Left colon (tissue), 2 donors: ENCODE measurements at regions not wholly inside any gene's neighbourhood (a gene's known extent, or its start where the extent isn't known, plus 50 kb on each side); places are given as distances from the start of the nearest gene placed in this dataset.
A peak's percentile ranks its signal among the peaks of the same experiment; 100 is the strongest.

Experiments
- ATAC-seq: fragments of 200-7000 bp; cut with Tn5 transposase; one replicate; pipeline ENCODE4 v1.9.1; 2020; ENCODE audit warnings: mild to moderate bottlenecking, moderate library complexity
- DNase-seq, 2 donors: peaks; one replicate each; pipeline ENCODE4 v3.0.0-alpha.2; 2020
- intact Hi-C, 2 donors: fragments of 100-400 bp; cut with DNase I in 1 of 2; cut with micrococcal nuclease in 1 of 2; formaldehyde crosslinking; loops; one replicate each; pipeline versions ENCODE4 v1.11.2 to v1.14.0; 2022; cut with DNase I, micrococcal nuclease
- donor health status: DM: no; HTN: no; CAD: no.
- donor health status: DM: yes; HTN: yes; CAD: no.

DNA sequence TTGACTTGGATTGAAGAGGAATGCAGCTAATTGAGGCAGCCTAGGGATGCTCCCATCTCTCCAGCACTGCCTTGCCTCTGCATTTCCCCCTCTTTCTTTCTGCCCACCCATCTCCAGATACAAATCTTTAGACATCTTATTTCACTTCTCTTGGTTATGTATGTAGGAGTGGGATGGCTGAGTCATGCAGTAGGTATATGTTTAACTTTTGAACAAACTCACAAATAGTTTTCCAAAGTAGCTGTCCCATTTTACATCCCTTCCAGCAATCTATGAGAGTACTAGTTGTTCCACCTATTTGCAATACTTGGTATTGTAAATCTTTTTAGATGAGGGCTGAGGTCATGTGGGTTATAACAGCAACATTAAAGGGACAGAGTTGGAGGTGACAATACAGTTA lies 329.9 kb downstream of the DYSF start:
- DNase-seq (no peak), ATAC-seq (no peak)
- intact Hi-C loops, result no loop called here

- no peak for DNase-seq
- intact Hi-C loops, result no loop called here
- ATAC-seq, result no peak
These were observed 329.0 kb downstream of the DYSF start for GRCh38 chr2:71782323-71782722.

DNA sequence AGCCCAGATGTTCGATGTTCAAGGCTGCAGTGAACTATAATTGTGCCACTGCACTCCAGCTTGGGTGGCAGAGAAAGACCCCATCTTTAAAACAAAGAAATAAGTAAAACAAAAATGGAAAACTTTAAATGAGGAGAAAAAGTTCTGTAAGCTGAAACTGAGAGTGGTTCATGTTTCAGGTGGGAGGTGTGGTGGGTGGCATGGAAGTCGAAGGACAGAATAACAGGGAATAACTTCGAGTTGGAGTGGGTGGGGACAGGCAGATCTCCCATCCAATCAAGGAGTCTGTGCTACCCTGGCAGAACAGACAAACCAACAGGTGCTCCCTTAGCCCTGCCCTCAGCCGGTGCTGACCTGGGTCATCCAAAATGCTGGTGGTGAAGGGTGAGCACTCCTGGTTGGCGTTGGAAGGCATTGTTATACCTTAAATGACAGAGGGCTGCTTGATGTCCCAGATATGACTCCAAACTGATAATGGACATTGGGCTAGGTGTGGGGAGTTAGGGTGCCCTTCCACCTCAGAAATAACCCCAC lies 328.4 kb downstream of the DYSF start:
- ATAC-seq (no peak), DNase-seq (no peak)
- intact Hi-C loops, result no loop called here

GRCh38 chr2:71780162-71780561 lies 326.8 kb downstream of the DYSF start:
- intact Hi-C loops, result no loop called here
- ATAC-seq (no peak), DNase-seq (no peak)

DNA sequence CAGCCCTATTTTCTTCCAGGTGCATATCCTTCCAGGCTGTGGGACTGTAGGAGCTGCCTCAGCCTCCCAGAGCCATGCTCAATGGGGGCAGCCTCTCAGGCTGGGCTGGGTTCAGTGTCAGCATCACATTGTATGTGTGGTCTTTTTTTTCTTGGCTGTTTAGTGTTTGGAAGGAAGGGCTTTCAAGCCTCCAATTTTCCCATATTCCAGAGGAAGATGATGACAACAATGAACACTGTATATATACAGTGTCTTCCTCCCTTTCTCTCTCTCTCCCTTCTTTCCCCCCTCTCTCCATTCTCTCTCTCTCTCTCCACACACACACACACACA lies 326.4 kb downstream of the DYSF start:
- no peak for DNase-seq
- intact Hi-C loops, result loop anchor here in 1 of 2 donors (10.0 kb wide), 1 partner anchor 165 kb away; no protein-coding TSS in a partner anchor

DNA sequence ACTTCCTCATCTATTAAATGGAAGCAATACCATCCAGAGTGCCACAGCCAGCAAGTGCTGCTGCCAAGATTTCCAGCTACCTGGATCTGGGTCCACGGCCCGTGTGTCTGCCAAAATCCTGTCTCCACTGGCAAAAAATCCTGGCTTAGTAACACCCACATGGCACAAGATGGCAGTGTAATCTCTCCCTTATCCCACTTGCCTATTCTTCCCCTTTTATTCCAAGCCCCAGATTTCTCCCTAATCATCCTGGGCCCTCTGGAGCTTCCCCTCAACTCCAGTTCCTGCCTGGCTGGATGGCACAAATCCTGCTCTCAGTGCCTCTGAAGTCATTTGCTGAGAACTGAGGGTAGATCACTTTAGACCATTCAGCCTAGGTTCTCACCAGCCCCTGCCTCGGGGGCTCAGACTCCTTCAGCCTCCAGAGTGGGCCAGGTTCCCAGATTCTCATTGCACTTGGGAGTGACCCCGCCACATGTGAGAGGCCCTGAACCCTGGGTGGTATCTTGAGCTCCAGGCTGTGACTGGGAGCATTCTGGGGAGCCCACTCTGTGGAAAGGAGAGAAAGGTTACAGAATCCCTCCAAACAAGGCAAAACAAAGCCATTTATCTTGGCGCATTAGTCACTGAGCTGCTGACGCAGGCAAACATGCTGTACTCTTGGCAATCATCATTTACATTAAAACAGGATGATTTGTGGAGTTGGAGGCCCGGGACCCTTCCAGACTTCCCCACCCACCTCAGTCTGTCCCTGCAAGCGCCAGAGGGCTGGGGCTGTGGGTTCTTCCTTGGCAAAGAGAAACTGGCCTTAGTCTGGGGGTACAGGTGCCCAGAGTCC lies 325.8 kb downstream of the DYSF start:
- DNase-seq (no peak), ATAC-seq (no peak)
- intact Hi-C loops, result loop anchor here in 1 of 2 donors (10.0 kb wide), 1 partner anchor 164 kb away; no protein-coding TSS in a partner anchor

More for the DNA sequence above, 326.4 kb downstream of the DYSF start:
- ATAC-seq, result no peak

DNA sequence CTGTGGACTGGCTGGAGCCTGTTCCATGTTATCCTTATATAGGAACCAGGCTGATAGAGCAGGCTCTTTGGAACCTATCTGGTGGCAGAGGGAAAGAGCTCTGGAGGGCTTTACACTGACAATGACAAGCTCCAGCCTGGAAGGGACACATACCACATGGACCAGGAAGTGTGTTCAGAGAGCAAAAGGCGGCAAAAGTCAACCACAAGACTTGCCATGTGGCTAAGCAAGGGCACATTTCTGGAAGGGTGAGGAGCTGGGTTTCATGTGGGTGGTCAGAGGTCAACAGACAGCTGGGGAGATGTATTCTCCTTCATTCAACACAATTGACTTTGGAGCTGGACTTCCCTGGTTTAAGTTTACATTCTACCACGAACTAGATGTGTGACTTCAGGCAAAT lies 325.2 kb downstream of the DYSF start:
- DNase-seq, result no peak
- intact Hi-C loops, result loop anchor here in 1 of 2 donors (10.0 kb wide), 1 partner anchor 164 kb away; no protein-coding TSS in a partner anchor
- no peak for ATAC-seq

DNA sequence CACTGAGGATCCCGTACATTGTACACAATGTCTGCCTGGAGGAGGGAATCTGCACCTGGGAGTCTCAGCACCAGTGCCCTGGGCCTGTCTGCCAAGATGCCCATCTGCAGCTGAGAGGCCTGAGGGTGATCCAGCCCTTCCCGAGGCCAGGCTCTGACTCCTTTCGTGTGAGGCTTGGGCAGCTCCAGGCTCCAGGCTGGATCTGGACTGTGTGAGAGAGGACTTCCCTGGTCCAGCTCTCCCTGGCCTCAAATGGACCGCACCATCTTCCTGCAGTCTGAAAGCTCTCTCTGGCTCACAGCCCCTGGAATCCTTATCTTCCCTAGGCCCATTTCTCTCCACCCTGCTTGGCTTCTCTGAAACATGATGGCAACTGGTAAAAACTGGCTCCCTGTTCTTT lies 324.6 kb downstream of the DYSF start:
- no peak for ATAC-seq
- intact Hi-C loops, result loop anchor here in 1 of 2 donors (10.0 kb wide), 1 partner anchor 163 kb away; no protein-coding TSS in a partner anchor
- no peak for DNase-seq

- intact Hi-C loops, result loop anchor here in 1 of 2 donors (10.0 kb wide), 1 partner anchor 161 kb away; no protein-coding TSS in a partner anchor
- peak in 1 of 2 donors; percentile 40 for DNase-seq
- no peak for ATAC-seq
These were observed 322.9 kb downstream of the DYSF start for GRCh38 chr2:71776227-71776626.

DNA sequence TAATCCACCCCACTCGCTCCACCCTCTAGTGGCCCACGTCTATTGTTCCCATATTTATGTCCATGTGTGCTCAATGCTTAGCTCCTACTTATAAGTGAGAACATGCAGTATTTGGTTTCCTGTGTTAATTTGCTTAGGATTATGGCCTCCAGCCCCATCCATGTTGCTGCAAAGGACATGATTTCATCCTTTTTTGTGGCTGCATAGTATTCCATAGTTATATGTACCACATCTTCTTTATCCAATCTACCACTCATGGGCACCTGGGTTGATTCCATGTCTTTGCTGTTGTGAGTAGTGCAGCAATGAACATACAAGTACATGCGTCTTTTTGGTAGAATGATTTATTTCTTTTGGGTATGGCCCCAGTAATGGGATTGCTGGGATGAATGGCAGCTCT lies 319.9 kb downstream of the DYSF start:
- DNase-seq (no peak), ATAC-seq (no peak)
- intact Hi-C loops, result loop anchor here in 1 of 2 donors (10.0 kb wide), 1 partner anchor 158 kb away; no protein-coding TSS in a partner anchor

DNA sequence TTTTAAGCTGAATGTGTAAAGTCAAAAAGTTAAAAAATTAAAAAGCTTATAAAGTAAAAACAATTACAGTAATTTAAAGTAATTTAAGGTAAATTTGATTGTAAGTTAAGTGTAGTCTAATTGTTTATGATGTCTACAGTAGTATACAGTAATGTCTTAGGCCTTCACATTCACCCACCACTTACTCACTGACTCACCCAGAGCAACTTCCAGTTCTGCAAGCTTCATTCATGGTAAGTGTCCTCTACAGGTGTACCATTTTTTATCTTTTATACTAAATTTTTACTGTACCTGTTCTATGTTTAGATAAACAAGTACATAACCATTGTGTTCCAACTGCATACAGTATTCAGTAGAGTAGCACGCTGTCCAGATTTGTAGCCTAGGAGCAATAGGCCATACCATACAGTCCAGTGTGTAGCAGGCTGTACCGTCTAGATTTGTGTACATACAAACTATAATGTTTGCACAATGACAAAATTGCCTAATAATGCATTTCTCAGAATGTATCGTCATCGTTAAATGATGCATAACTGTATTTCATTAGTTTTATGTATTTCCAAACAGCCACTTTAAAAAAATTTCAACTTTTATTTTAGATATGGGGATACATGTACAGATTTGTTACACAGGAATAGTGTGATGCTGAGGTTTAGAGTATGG lies 319.3 kb downstream of the DYSF start:
- ATAC-seq (no peak), DNase-seq (no peak)
- intact Hi-C loops, result loop anchor here in 1 of 2 donors (10.0 kb wide), 1 partner anchor 158 kb away; no protein-coding TSS in a partner anchor

- DNase-seq (no peak), ATAC-seq (no peak)
- intact Hi-C loops, result no loop called here
These were observed 314.3 kb downstream of the DYSF start for GRCh38 chr2:71767663-71768062.

GRCh38 chr2:71759060-71759459 lies 305.7 kb downstream of the DYSF start:
- intact Hi-C loops, result no loop called here
- ATAC-seq, result no peak
- DNase-seq, result no peak

DNA sequence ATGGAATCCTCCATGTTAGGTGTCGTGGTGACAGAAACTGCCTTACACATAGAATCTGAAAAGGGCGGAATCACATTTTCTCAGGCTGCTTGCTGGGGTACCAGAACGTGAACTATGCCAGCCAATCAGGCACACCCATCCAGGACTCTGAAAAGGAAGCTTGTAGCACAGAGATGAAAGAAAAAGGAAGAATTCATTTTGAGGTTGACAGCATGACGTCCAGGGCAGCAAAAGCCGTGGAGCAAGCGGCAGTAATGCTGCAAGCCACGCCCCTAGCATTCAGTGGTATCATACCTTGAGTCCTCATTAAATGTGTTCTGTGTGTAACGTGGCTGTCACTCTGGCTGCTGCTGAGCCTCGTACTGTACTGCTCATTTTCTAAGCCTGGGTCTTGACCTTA lies 304.0 kb downstream of the DYSF start:
- DNase-seq, result no peak
- intact Hi-C loops, result no loop called here
- ATAC-seq, result no peak

DNA sequence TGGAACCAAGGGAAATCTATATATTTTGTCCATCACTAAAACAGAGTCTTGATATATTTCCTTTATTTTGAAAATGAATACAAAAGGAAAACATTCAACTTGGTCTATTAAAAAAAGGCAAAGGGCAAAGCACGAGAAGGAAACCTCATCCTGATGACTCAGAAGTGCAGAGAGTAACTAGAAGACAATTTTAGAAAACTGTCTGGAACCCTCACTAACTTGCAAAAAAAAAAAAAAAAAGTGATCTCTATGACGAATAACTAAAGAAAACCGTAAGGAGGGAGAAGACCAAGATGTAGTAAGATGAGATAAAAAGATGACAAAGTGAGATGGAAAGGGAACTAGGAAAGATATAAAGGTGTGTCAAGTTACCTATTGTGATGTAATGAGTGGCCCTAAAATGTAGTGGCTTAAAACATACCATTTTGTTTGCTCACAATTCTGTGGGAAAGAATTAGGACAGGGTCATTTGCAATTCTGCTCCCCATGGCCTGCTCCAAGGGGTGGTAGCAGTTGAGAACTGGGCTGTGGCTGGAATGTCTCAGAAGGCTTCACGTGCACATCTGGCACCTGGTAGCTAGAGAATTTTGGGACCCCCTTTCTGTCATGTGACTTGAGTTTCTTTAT lies 303.0 kb downstream of the DYSF start:
- ATAC-seq (no peak), DNase-seq (no peak)
- intact Hi-C loops, result no loop called here

- intact Hi-C loops, result no loop called here
- no peak for ATAC-seq
- DNase-seq, result no peak
These were observed 298.2 kb downstream of the DYSF start for GRCh38 chr2:71751590-71751989.

DNA sequence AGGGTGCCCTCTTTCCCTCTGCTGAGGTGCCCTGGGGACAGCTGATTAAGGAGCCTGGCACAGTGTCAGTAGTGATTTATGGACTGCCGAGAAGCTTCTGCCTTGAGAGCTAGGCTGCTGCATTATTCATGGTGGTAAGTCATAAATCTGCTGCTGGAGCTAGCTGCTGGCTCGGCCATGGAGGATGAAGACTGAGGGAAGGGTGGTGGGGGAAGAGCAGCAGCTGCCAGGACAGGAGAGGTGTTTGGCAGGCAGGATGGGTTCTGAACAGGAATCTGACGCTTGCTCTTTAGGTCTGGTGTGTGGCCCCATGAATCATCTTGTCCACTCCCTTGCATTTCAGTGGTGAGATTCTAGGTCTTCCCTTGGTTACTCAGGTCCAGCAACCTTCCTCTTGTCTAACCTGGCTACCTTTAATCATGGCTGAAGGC lies 296.3 kb downstream of the DYSF start:
- no peak for ATAC-seq
- no peak for DNase-seq
- intact Hi-C loops, result no loop called here

GRCh38 chr2:71748227-71748626 lies 294.9 kb downstream of the DYSF start:
- ATAC-seq (no peak), DNase-seq (no peak)
- intact Hi-C loops, result no loop called here

- no peak for DNase-seq
- peak; percentile 20 for ATAC-seq
- intact Hi-C loops, result no loop called here
These were observed 294.2 kb downstream of the DYSF start for GRCh38 chr2:71747559-71747958.
